Fibroblast of lung (primary cell): ENCODE measurements at regions not wholly inside any gene's neighbourhood (a gene's known extent, or its start where the extent isn't known, plus 50 kb on each side); places are given as distances from the start of the nearest gene placed in this dataset.

ENCODE experiments used
- DNase-seq, 2 donors: peaks; one replicate each; pipeline versions ENCODE4 v3.0.0 to v3.0.0-alpha.2; 2010; ENCODE audit warnings: low read depth in 2 of 2
- H2AFZ ChIP-seq: 2 replicates; pipeline ENCODE4 v1.5.1; 2012; ENCODE audit warnings: low read length, control low read depth, inconsistent platforms
- H3K27ac ChIP-seq: 2 replicates; pipeline ENCODE4 v1.5.1; 2011; ENCODE audit warnings: low read length, control low read depth; ENCODE audit not compliant: insufficient read depth
- H3K27me3 ChIP-seq: 2 replicates; pipeline ENCODE4 v1.5.1; 2011; ENCODE audit warnings: mild to moderate bottlenecking, low read length; ENCODE audit not compliant: control insufficient read depth, insufficient read depth
- H3K36me3 ChIP-seq: 2 replicates; pipeline ENCODE4 v1.5.1; 2011; ENCODE audit warnings: low read length; ENCODE audit not compliant: control insufficient read depth, insufficient read depth
- H3K4me1 ChIP-seq: 2 replicates; pipeline ENCODE4 v1.5.1; 2011; ENCODE audit warnings: low read length; ENCODE audit not compliant: control insufficient read depth, insufficient read depth; ENCODE audit errors: extremely low read depth
- H3K4me2 ChIP-seq: 2 replicates; pipeline ENCODE4 v1.5.1; 2011; ENCODE audit warnings: low read length, control low read depth; ENCODE audit not compliant: insufficient read depth; ENCODE audit errors: extremely low read depth
- H3K4me3 ChIP-seq, 4 experiments: fragments of 200-600 bp in 1 of 4; sonication (generic) in 1 of 4; replicated peaks in 1 of 4; 2 replicates each; pipeline ENCODE4 v1.5.1; 2011 to 2016; ENCODE audit warnings: low read length in 4 of 4, low read depth in 3 of 4, mild to moderate bottlenecking in 3 of 4, control low read depth in 2 of 4, inconsistent platforms in 1 of 4, mixed read lengths in 1 of 4; ENCODE audit not compliant: insufficient read depth in 1 of 4; ENCODE audit errors: control extremely low read depth in 1 of 4
- H3K79me2 ChIP-seq: 2 replicates; pipeline ENCODE4 v1.5.1; 2012; ENCODE audit warnings: mild to moderate bottlenecking, low read length, inconsistent platforms; ENCODE audit not compliant: control insufficient read depth, insufficient read depth
- H3K9ac ChIP-seq: 2 replicates; pipeline ENCODE4 v1.5.1; 2011; ENCODE audit warnings: mild to moderate bottlenecking, low read length, control low read depth; ENCODE audit not compliant: insufficient read depth
- H3K9me3 ChIP-seq: 2 replicates; pipeline ENCODE4 v1.5.1; 2012; ENCODE audit warnings: low read depth, low read length; ENCODE audit not compliant: control insufficient read depth, insufficient read depth
- H4K20me1 ChIP-seq: 2 replicates; pipeline ENCODE4 v1.5.1; 2011; ENCODE audit warnings: low read length; ENCODE audit not compliant: control insufficient read depth, insufficient read depth; ENCODE audit errors: extremely low read depth
- CTCF ChIP-seq, 2 donors: IDR thresholded peaks in 1 of 2; conservative IDR thresholded peaks in 1 of 2; 1 replicate in 1 of 2; 2 replicates in 1 of 2; pipeline ENCODE4 v1.5.1; 2011 to 2012; ENCODE audit warnings: low read length in 2 of 2, control low read depth in 1 of 2, inconsistent platforms in 1 of 2, low read depth in 1 of 2, mild to moderate bottlenecking in 1 of 2
- EZH2 ChIP-seq: IDR thresholded peaks from 2 replicates; pipeline ENCODE4 v1.5.1; 2012; ENCODE audit warnings: low read length, control low read depth, mild to moderate bottlenecking; ENCODE audit errors: missing control alignments

GRCh38 chr18:4587204-4587603, 132.1 kb upstream of the DLGAP1 start:
- Histone ChIP-seq H3K36me3 (no peaks in the 10 kb centered on the region), H4K20me1 (no peaks in the 10 kb centered on the region), H2AFZ (no peak overlapping the region), H3K9ac (no peak overlapping the region), H3K4me3 (no peak overlapping the region), H3K4me2 (no peak overlapping the region), H3K79me2 (no peaks in the 10 kb centered on the region), H3K9me3 (no peaks in the 10 kb centered on the region), H3K27me3 (no peaks in the 10 kb centered on the region), H3K27ac (no peak overlapping the region), H3K4me1 (no peaks in the 10 kb centered on the region)
- peak in 1 of 2 donors; percentile 6 for DNase-seq
- no peak for TF ChIP-seq EZH2

- Histone ChIP-seq H3K9ac (no peak overlapping the region), H2AFZ (no peak overlapping the region)
Measured at GRCh38 chr18:4586731-4587130, 131.6 kb upstream of the DLGAP1 start.

GRCh38 chr18:4582431-4583335, 127.6 kb upstream of the DLGAP1 start:
- no peak overlapping the region for H2AFZ ChIP-seq
- H3K9ac ChIP-seq: no peak overlapping the region
- H4K20me1 ChIP-seq: no peaks in the 10 kb centered on the region
- no peak overlapping the region for H3K4me3 ChIP-seq
- no peaks in the 10 kb centered on the region for H3K4me1 ChIP-seq
- H3K4me2 ChIP-seq: no peak overlapping the region
- H3K79me2 ChIP-seq: no peaks in the 10 kb centered on the region
- H3K9me3 ChIP-seq: no peaks in the 10 kb centered on the region
- TF ChIP-seq EZH2 (no peak), CTCF (conservative IDR thresholded peaks at IDR 0.05 in 1 of 2, IDR thresholded peaks at IDR 0.05 in 1 of 2; ENCODE audit: low read depth in 1 of 2, low read length in 2 of 2) (no peak)
- DNase-seq: no peak
- H3K36me3 ChIP-seq: no peaks in the 10 kb centered on the region
- H3K27ac ChIP-seq: no peak overlapping the region
- H3K27me3 ChIP-seq: no peaks in the 10 kb centered on the region

More at GRCh38 chr18:4586731-4587130, 131.6 kb upstream of the DLGAP1 start:
- TF ChIP-seq EZH2 (no peak), CTCF (conservative IDR thresholded peaks at IDR 0.05 in 1 of 2, IDR thresholded peaks at IDR 0.05 in 1 of 2; ENCODE audit: low read depth in 1 of 2, low read length in 2 of 2) (no peak)
- Histone ChIP-seq H3K27me3 (no peaks in the 10 kb centered on the region), H3K27ac (no peak overlapping the region), H3K4me1 (no peaks in the 10 kb centered on the region), H3K4me2 (no peak overlapping the region), H3K9me3 (no peaks in the 10 kb centered on the region), H4K20me1 (no peaks in the 10 kb centered on the region), H3K36me3 (no peaks in the 10 kb centered on the region), H3K79me2 (no peaks in the 10 kb centered on the region), H3K4me3 (no peak overlapping the region)
- DNase-seq: no peak
